ENCODE measurements at regions not wholly inside any gene's neighbourhood (a gene's known extent, or its start where the extent isn't known, plus 50 kb on each side); places are given as distances from the start of the nearest gene placed in this dataset.

GRCh38 chr13:73702419-73703071 lies 431.7 kb downstream of the KLF12 start:
- Histone ChIP-seq H3K36me3 (ENCODE audit: control insufficient read depth, insufficient read depth, low read length) (peaks cover 14% of the 10 kb centered on the region), H3K9me3 (ENCODE audit: control insufficient read depth in 2 of 2, low read length in 2 of 2) (no peaks in the 10 kb centered on the region), H3K4me3 (ENCODE audit: low read depth, low read length) (peak overlapping the region; percentile 78), H3K27me3 (ENCODE audit: control insufficient read depth, insufficient read depth, low read length) (no peaks in the 10 kb centered on the region), H3K27ac (ENCODE audit: insufficient read depth, low read length, poor library complexity, severe bottlenecking) (peak overlapping the region; percentile 74), H3K4me1 (ENCODE audit: control insufficient read depth, insufficient read depth, low read length, poor library complexity, severe bottlenecking) (peaks cover 35% of the 10 kb centered on the region)
- no peaks in the 10 kb centered on the region for H3K9me3 Mint-ChIP-seq
- ATAC-seq (ENCODE audit: low read depth in 2 of 2) (peak; percentile 93 to 95), DNase-seq (peak; percentile 8 to 90 (median 54))
- peak overlapping the region; percentile 61 to 85 (median 80) for H3K4me3 Mint-ChIP-seq
- H3K27me3 Mint-ChIP-seq: no peaks in the 10 kb centered on the region
- peak overlapping the region; percentile 96 to 98 (median 96) for H3K27ac Mint-ChIP-seq
- H3K36me3 Mint-ChIP-seq: peaks cover 27% of the 10 kb centered on the region
- peaks cover 28 to 62% (median 35%) of the 10 kb centered on the region in 4 donors for H3K4me1 Mint-ChIP-seq

- no peaks in the 10 kb centered on the region for H3K27me3 ChIP-seq (ENCODE audit: control insufficient read depth, insufficient read depth, low read length)
- peak overlapping the region in 1 of 3 donors; percentile 96 for H3K27ac Mint-ChIP-seq
- peaks cover 4% of the 10 kb centered on the region for H3K36me3 ChIP-seq (ENCODE audit: control insufficient read depth, insufficient read depth, low read length)
- H3K4me3 ChIP-seq (ENCODE audit: low read depth, low read length): no peak overlapping the region
- H3K4me1 ChIP-seq (ENCODE audit: control insufficient read depth, insufficient read depth, low read length, poor library complexity, severe bottlenecking): peaks cover 35% of the 10 kb centered on the region
- H3K27ac ChIP-seq (ENCODE audit: insufficient read depth, low read length, poor library complexity, severe bottlenecking): peak overlapping the region; percentile 74
- H3K36me3 Mint-ChIP-seq: peaks cover 31% of the 10 kb centered on the region
- no peak overlapping the region for H3K4me3 Mint-ChIP-seq
- H3K27me3 Mint-ChIP-seq: no peaks in the 10 kb centered on the region
- H3K9me3 Mint-ChIP-seq: no peaks in the 10 kb centered on the region
- no peaks in the 10 kb centered on the region for H3K9me3 ChIP-seq (ENCODE audit: control insufficient read depth in 2 of 2, low read length in 2 of 2)
- ATAC-seq (ENCODE audit: low read depth in 2 of 2) (no peak), DNase-seq (no peak)
- peaks cover 30 to 60% (median 38%) of the 10 kb centered on the region in 4 donors for H3K4me1 Mint-ChIP-seq
Observed at GRCh38 chr13:73701160-73701559, 433.0 kb downstream of the KLF12 start.

GRCh38 chr13:73698859-73699258 lies 435.3 kb downstream of the KLF12 start:
- Mint-ChIP-seq H3K9me3 (no peaks in the 10 kb centered on the region), H3K36me3 (peaks cover 45% of the 10 kb centered on the region), H3K4me1 (peaks cover 21 to 52% (median 29%) of the 10 kb centered on the region in 4 donors), H3K27me3 (no peaks in the 10 kb centered on the region), H3K27ac (no peak overlapping the region), H3K4me3 (no peak overlapping the region)
- ATAC-seq (ENCODE audit: low read depth in 2 of 2) (no peak), DNase-seq (peak in 1 of 3 donors; percentile 46)
- H3K27ac ChIP-seq (ENCODE audit: insufficient read depth, low read length, poor library complexity, severe bottlenecking): no peak overlapping the region
- no peaks in the 10 kb centered on the region for H3K9me3 ChIP-seq (ENCODE audit: control insufficient read depth in 2 of 2, low read length in 2 of 2)
- peaks cover 18% of the 10 kb centered on the region for H3K36me3 ChIP-seq (ENCODE audit: control insufficient read depth, insufficient read depth, low read length)
- peaks cover 33% of the 10 kb centered on the region for H3K4me1 ChIP-seq (ENCODE audit: control insufficient read depth, insufficient read depth, low read length, poor library complexity, severe bottlenecking)
- no peaks in the 10 kb centered on the region for H3K27me3 ChIP-seq (ENCODE audit: control insufficient read depth, insufficient read depth, low read length)
- no peak overlapping the region for H3K4me3 ChIP-seq (ENCODE audit: low read depth, low read length)

GRCh38 chr13:73697166-73697565 lies 437.0 kb downstream of the KLF12 start:
- Histone ChIP-seq H3K4me3 (ENCODE audit: low read depth, low read length) (no peak overlapping the region), H3K36me3 (ENCODE audit: control insufficient read depth, insufficient read depth, low read length) (peaks cover 34% of the 10 kb centered on the region), H3K9me3 (ENCODE audit: control insufficient read depth in 2 of 2, low read length in 2 of 2) (no peaks in the 10 kb centered on the region), H3K4me1 (ENCODE audit: control insufficient read depth, insufficient read depth, low read length, poor library complexity, severe bottlenecking) (peaks cover 18% of the 10 kb centered on the region), H3K27ac (ENCODE audit: insufficient read depth, low read length, poor library complexity, severe bottlenecking) (no peak overlapping the region), H3K27me3 (ENCODE audit: control insufficient read depth, insufficient read depth, low read length) (no peaks in the 10 kb centered on the region)
- ATAC-seq (ENCODE audit: low read depth in 2 of 2) (no peak), DNase-seq (no peak)
- Mint-ChIP-seq H3K4me3 (no peak overlapping the region), H3K9me3 (no peaks in the 10 kb centered on the region), H3K27me3 (no peaks in the 10 kb centered on the region), H3K27ac (peak overlapping the region in 2 of 3 donors; percentile 35 to 53), H3K4me1 (peaks cover 14 to 36% (median 17%) of the 10 kb centered on the region in 4 donors), H3K36me3 (peaks cover 58% of the 10 kb centered on the region)

- Mint-ChIP-seq H3K9me3 (no peaks in the 10 kb centered on the region), H3K36me3 (peaks cover 62% of the 10 kb centered on the region), H3K4me1 (peaks cover 10 to 31% (median 16%) of the 10 kb centered on the region in 4 donors), H3K27ac (peak overlapping the region in 1 of 3 donors; percentile 35), H3K27me3 (no peaks in the 10 kb centered on the region), H3K4me3 (no peak overlapping the region)
- Histone ChIP-seq H3K27me3 (ENCODE audit: control insufficient read depth, insufficient read depth, low read length) (no peaks in the 10 kb centered on the region), H3K9me3 (ENCODE audit: control insufficient read depth in 2 of 2, low read length in 2 of 2) (no peaks in the 10 kb centered on the region), H3K4me1 (ENCODE audit: control insufficient read depth, insufficient read depth, low read length, poor library complexity, severe bottlenecking) (peaks cover 13% of the 10 kb centered on the region), H3K4me3 (ENCODE audit: low read depth, low read length) (no peak overlapping the region), H3K27ac (ENCODE audit: insufficient read depth, low read length, poor library complexity, severe bottlenecking) (no peak overlapping the region), H3K36me3 (ENCODE audit: control insufficient read depth, insufficient read depth, low read length) (peaks cover 36% of the 10 kb centered on the region)
- no peak for ATAC-seq (ENCODE audit: low read depth in 2 of 2)
- DNase-seq: no peak
Observed at GRCh38 chr13:73696713-73697112, 437.5 kb downstream of the KLF12 start.

GRCh38 chr13:73696271-73696670 lies 437.9 kb downstream of the KLF12 start:
- no peak overlapping the region for H3K4me3 Mint-ChIP-seq
- H3K36me3 Mint-ChIP-seq: peaks cover 65% of the 10 kb centered on the region
- ATAC-seq (ENCODE audit: low read depth in 2 of 2): no peak
- H3K9me3 Mint-ChIP-seq: no peaks in the 10 kb centered on the region
- Histone ChIP-seq H3K9me3 (ENCODE audit: control insufficient read depth in 2 of 2, low read length in 2 of 2) (no peaks in the 10 kb centered on the region), H3K36me3 (ENCODE audit: control insufficient read depth, insufficient read depth, low read length) (peaks cover 38% of the 10 kb centered on the region), H3K4me3 (ENCODE audit: low read depth, low read length) (no peak overlapping the region), H3K27me3 (ENCODE audit: control insufficient read depth, insufficient read depth, low read length) (no peaks in the 10 kb centered on the region), H3K27ac (ENCODE audit: insufficient read depth, low read length, poor library complexity, severe bottlenecking) (no peak overlapping the region), H3K4me1 (ENCODE audit: control insufficient read depth, insufficient read depth, low read length, poor library complexity, severe bottlenecking) (peaks cover 10% of the 10 kb centered on the region)
- H3K4me1 Mint-ChIP-seq: peaks cover 10 to 27% (median 16%) of the 10 kb centered on the region in 4 donors
- peak overlapping the region in 1 of 3 donors; percentile 35 for H3K27ac Mint-ChIP-seq
- H3K27me3 Mint-ChIP-seq: no peaks in the 10 kb centered on the region
- DNase-seq: no peak

- peaks cover 41% of the 10 kb centered on the region for H3K36me3 ChIP-seq (ENCODE audit: control insufficient read depth, insufficient read depth, low read length)
Observed at GRCh38 chr13:73695325-73695724, 438.9 kb downstream of the KLF12 start.

GRCh38 chr13:73693215-73693614 lies 441.0 kb downstream of the KLF12 start:
- DNase-seq (no peak), ATAC-seq (ENCODE audit: low read depth in 2 of 2) (no peak)
- Mint-ChIP-seq H3K4me1 (peaks cover 4 to 13% (median 10%) of the 10 kb centered on the region in 4 donors), H3K27me3 (no peaks in the 10 kb centered on the region), H3K9me3 (no peaks in the 10 kb centered on the region), H3K36me3 (peaks cover 80% of the 10 kb centered on the region), H3K4me3 (no peak overlapping the region), H3K27ac (no peak overlapping the region)
- H3K9me3 ChIP-seq (ENCODE audit: control insufficient read depth in 2 of 2, low read length in 2 of 2): no peaks in the 10 kb centered on the region
- H3K4me3 ChIP-seq (ENCODE audit: low read depth, low read length): no peak overlapping the region
- H3K27ac ChIP-seq (ENCODE audit: insufficient read depth, low read length, poor library complexity, severe bottlenecking): no peak overlapping the region
- H3K27me3 ChIP-seq (ENCODE audit: control insufficient read depth, insufficient read depth, low read length): no peaks in the 10 kb centered on the region
- H3K36me3 ChIP-seq (ENCODE audit: control insufficient read depth, insufficient read depth, low read length): peaks cover 55% of the 10 kb centered on the region
- no peaks in the 10 kb centered on the region for H3K4me1 ChIP-seq (ENCODE audit: control insufficient read depth, insufficient read depth, low read length, poor library complexity, severe bottlenecking)

More at GRCh38 chr13:73695325-73695724, 438.9 kb downstream of the KLF12 start:
- DNase-seq: no peak
- H3K27ac Mint-ChIP-seq: no peak overlapping the region
- H3K9me3 Mint-ChIP-seq: no peaks in the 10 kb centered on the region
- H3K4me1 ChIP-seq (ENCODE audit: control insufficient read depth, insufficient read depth, low read length, poor library complexity, severe bottlenecking): peaks cover 6% of the 10 kb centered on the region
- peaks cover 74% of the 10 kb centered on the region for H3K36me3 Mint-ChIP-seq
- H3K4me1 Mint-ChIP-seq: peaks cover 10 to 19% (median 16%) of the 10 kb centered on the region in 4 donors
- H3K27me3 ChIP-seq (ENCODE audit: control insufficient read depth, insufficient read depth, low read length): no peaks in the 10 kb centered on the region
- H3K9me3 ChIP-seq (ENCODE audit: control insufficient read depth in 2 of 2, low read length in 2 of 2): no peaks in the 10 kb centered on the region
- no peak overlapping the region for H3K4me3 Mint-ChIP-seq
- H3K27ac ChIP-seq (ENCODE audit: insufficient read depth, low read length, poor library complexity, severe bottlenecking): no peak overlapping the region
- H3K27me3 Mint-ChIP-seq: no peaks in the 10 kb centered on the region
- ATAC-seq (ENCODE audit: low read depth in 2 of 2): no peak
- no peak overlapping the region for H3K4me3 ChIP-seq (ENCODE audit: low read depth, low read length)

Data from CD4-positive, CD25-positive, alpha-beta regulatory T cell (primary cell).